ENCODE measurements at regions not wholly inside any gene's neighbourhood (a gene's known extent, or its start where the extent isn't known, plus 50 kb on each side); places are given as distances from the start of the nearest gene placed in this dataset.

DNA sequence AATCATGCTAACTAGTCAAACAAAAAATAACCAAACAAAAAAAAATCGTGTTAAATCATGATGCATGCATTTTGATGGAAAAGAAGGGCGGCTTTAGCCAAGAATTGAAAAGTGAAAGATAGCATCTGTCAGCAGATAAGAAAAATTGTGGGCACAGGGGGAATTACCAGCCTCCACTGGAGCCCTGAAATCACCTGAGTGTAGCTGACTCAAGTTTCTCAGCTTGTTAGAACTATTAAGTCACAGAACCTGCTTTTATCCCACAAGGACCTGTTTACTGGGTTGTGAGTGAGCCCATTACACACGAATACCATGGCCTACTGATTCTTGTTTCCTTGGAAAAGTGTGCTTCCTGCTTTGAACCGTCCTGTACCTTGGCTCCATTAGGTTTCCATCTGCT lies 85.2 kb downstream of the COX18 start:
- 61% methylated on average over 4 of the region's 4 CpGs for WGBS
- H3K9ac ChIP-seq (ENCODE audit: low read depth in 1 of 2, low read length in 2 of 2) = no peak overlapping the region
- H3K4me3 ChIP-seq (ENCODE audit: low read depth in 1 of 3, low read length in 3 of 3) = no peak overlapping the region
- H3K4me1 ChIP-seq (ENCODE audit: control insufficient read depth in 4 of 4, insufficient read depth in 4 of 4, low read length in 3 of 4) = no peaks in the 10 kb centered on the region
- TF ChIP-seq FOXA2 (IDR thresholded peaks at IDR 0.05) = no peak
- no peak for TF ChIP-seq FOXA1 (IDR thresholded peaks at IDR 0.05)
- no peak for TF ChIP-seq TAF1 (conservative IDR thresholded peaks at IDR 0.05)
- TF ChIP-seq, protein P1, sequence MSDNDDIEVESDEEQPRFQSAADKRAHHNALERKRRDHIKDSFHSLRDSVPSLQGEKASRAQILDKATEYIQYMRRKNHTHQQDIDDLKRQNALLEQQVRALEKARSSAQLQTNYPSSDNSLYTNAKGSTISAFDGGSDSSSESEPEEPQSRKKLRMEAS (IDR thresholded peaks at IDR 0.05) = no peak
- TF ChIP-seq YY1 (IDR thresholded peaks at IDR 0.05) = no peak
- no peak for TF ChIP-seq HNF4A (conservative IDR thresholded peaks at IDR 0.05)
- TF ChIP-seq SP1 (IDR thresholded peaks at IDR 0.05) = no peak
- no peak for TF ChIP-seq RXRA (IDR thresholded peaks at IDR 0.05)
- no peak for TF ChIP-seq EGR1 (IDR thresholded peaks at IDR 0.05; ENCODE audit: low read depth in 2 of 2)
- TF ChIP-seq NR2F2 (IDR thresholded peaks at IDR 0.05) = no peak
- TF ChIP-seq, protein P2, sequence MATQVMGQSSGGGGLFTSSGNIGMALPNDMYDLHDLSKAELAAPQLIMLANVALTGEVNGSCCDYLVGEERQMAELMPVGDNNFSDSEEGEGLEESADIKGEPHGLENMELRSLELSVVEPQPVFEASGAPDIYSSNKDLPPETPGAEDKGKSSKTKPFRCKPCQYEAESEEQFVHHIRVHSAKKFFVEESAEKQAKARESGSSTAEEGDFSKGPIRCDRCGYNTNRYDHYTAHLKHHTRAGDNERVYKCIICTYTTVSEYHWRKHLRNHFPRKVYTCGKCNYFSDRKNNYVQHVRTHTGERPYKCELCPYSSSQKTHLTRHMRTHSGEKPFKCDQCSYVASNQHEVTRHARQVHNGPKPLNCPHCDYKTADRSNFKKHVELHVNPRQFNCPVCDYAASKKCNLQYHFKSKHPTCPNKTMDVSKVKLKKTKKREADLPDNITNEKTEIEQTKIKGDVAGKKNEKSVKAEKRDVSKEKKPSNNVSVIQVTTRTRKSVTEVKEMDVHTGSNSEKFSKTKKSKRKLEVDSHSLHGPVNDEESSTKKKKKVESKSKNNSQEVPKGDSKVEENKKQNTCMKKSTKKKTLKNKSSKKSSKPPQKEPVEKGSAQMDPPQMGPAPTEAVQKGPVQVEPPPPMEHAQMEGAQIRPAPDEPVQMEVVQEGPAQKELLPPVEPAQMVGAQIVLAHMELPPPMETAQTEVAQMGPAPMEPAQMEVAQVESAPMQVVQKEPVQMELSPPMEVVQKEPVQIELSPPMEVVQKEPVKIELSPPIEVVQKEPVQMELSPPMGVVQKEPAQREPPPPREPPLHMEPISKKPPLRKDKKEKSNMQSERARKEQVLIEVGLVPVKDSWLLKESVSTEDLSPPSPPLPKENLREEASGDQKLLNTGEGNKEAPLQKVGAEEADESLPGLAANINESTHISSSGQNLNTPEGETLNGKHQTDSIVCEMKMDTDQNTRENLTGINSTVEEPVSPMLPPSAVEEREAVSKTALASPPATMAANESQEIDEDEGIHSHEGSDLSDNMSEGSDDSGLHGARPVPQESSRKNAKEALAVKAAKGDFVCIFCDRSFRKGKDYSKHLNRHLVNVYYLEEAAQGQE (IDR thresholded peaks at IDR 0.05) = no peak
- no peak for DNase-seq (ENCODE audit: low spot score)
- H3K27me3 ChIP-seq (ENCODE audit: control insufficient read depth in 4 of 4, insufficient read depth in 4 of 4, low read length in 3 of 4) = no peaks in the 10 kb centered on the region
- no peaks in the 10 kb centered on the region for H3K36me3 ChIP-seq (ENCODE audit: control insufficient read depth in 4 of 4, insufficient read depth in 3 of 4, low read depth in 1 of 4, low read length in 3 of 4)
- H3K9me3 ChIP-seq (ENCODE audit: control insufficient read depth in 4 of 4, low read length in 3 of 4) = no peaks in the 10 kb centered on the region
- H3K27ac ChIP-seq (ENCODE audit: low read depth in 1 of 2, low read length in 2 of 2) = no peak overlapping the region

DNA sequence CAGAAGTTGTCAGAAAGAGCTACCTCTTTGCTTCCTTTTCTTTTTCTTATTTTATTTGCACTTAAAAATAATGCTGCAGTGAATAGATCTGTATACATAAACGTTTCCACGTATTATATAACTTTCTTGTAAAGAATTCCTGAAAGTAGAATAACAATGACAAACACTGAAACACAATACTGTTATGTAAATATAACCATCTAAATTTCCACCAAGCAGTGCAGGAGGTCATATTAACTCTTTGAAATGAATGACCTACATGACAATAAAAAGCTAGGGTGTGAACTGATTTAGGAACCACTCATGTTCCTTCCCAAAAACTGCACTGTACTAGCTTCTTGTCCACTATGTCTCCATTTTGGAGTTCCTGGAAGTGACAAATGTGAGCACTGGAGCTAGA lies 85.8 kb downstream of the COX18 start:
- no peaks in the 10 kb centered on the region for H3K4me1 ChIP-seq (ENCODE audit: control insufficient read depth in 4 of 4, insufficient read depth in 4 of 4, low read length in 3 of 4)
- H3K9me3 ChIP-seq (ENCODE audit: control insufficient read depth in 4 of 4, low read length in 3 of 4) = no peaks in the 10 kb centered on the region
- no peak overlapping the region for H3K9ac ChIP-seq (ENCODE audit: low read depth in 1 of 2, low read length in 2 of 2)
- no peak overlapping the region for H3K27ac ChIP-seq (ENCODE audit: low read depth in 1 of 2, low read length in 2 of 2)
- 37% methylated on average over 2 of the region's 2 CpGs for WGBS
- H3K4me3 ChIP-seq (ENCODE audit: low read depth in 1 of 3, low read length in 3 of 3) = no peak overlapping the region
- no peaks in the 10 kb centered on the region for H3K36me3 ChIP-seq (ENCODE audit: control insufficient read depth in 4 of 4, insufficient read depth in 3 of 4, low read depth in 1 of 4, low read length in 3 of 4)
- no peak for DNase-seq (ENCODE audit: low spot score)
- H3K27me3 ChIP-seq (ENCODE audit: control insufficient read depth in 4 of 4, insufficient read depth in 4 of 4, low read length in 3 of 4) = no peaks in the 10 kb centered on the region
- no peak for TF ChIP-seq TAF1 (conservative IDR thresholded peaks at IDR 0.05)
- TF ChIP-seq, protein P3, sequence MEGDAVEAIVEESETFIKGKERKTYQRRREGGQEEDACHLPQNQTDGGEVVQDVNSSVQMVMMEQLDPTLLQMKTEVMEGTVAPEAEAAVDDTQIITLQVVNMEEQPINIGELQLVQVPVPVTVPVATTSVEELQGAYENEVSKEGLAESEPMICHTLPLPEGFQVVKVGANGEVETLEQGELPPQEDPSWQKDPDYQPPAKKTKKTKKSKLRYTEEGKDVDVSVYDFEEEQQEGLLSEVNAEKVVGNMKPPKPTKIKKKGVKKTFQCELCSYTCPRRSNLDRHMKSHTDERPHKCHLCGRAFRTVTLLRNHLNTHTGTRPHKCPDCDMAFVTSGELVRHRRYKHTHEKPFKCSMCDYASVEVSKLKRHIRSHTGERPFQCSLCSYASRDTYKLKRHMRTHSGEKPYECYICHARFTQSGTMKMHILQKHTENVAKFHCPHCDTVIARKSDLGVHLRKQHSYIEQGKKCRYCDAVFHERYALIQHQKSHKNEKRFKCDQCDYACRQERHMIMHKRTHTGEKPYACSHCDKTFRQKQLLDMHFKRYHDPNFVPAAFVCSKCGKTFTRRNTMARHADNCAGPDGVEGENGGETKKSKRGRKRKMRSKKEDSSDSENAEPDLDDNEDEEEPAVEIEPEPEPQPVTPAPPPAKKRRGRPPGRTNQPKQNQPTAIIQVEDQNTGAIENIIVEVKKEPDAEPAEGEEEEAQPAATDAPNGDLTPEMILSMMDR (IDR thresholded peaks at IDR 0.05; ENCODE audit: low read depth, low read length, missing input control) = no peak
- TF ChIP-seq RAD21 (IDR thresholded peaks at IDR 0.05) = no peak
- no peak for TF ChIP-seq NR2F2 (IDR thresholded peaks at IDR 0.05)
- TF ChIP-seq, protein P4, sequence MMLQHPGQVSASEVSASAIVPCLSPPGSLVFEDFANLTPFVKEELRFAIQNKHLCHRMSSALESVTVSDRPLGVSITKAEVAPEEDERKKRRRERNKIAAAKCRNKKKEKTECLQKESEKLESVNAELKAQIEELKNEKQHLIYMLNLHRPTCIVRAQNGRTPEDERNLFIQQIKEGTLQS (IDR thresholded peaks at IDR 0.05) = no peak
- no peak for TF ChIP-seq GABPA (IDR thresholded peaks at IDR 0.05 in 1 of 2, conservative IDR thresholded peaks at IDR 0.05 in 1 of 2)
- TF ChIP-seq FOXA2 (IDR thresholded peaks at IDR 0.05) = no peak
- TF ChIP-seq HNF4A (conservative IDR thresholded peaks at IDR 0.05) = no peak
- no peak for TF ChIP-seq EGR1 (IDR thresholded peaks at IDR 0.05; ENCODE audit: low read depth in 2 of 2)
- TF ChIP-seq, protein P2 (IDR thresholded peaks at IDR 0.05) = no peak
- TF ChIP-seq HNF4G (IDR thresholded peaks at IDR 0.05) = no peak
- TF ChIP-seq, protein P5, sequence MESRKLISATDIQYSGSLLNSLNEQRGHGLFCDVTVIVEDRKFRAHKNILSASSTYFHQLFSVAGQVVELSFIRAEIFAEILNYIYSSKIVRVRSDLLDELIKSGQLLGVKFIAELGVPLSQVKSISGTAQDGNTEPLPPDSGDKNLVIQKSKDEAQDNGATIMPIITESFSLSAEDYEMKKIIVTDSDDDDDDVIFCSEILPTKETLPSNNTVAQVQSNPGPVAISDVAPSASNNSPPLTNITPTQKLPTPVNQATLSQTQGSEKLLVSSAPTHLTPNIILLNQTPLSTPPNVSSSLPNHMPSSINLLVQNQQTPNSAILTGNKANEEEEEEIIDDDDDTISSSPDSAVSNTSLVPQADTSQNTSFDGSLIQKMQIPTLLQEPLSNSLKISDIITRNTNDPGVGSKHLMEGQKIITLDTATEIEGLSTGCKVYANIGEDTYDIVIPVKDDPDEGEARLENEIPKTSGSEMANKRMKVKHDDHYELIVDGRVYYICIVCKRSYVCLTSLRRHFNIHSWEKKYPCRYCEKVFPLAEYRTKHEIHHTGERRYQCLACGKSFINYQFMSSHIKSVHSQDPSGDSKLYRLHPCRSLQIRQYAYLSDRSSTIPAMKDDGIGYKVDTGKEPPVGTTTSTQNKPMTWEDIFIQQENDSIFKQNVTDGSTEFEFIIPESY (IDR thresholded peaks at IDR 0.05) = no peak
- no peak for TF ChIP-seq YY1 (IDR thresholded peaks at IDR 0.05)
- TF ChIP-seq SP1 (IDR thresholded peaks at IDR 0.05) = no peak
- TF ChIP-seq RXRA (IDR thresholded peaks at IDR 0.05) = no peak
- no peak for TF ChIP-seq FOXA1 (IDR thresholded peaks at IDR 0.05)
- TF ChIP-seq, protein P1 (IDR thresholded peaks at IDR 0.05) = no peak
- TF ChIP-seq JUND (IDR thresholded peaks at IDR 0.05) = no peak
